OCI-LY7 (cell line): ENCODE measurements at regions not wholly inside any gene's neighbourhood (a gene's known extent, or its start where the extent isn't known, plus 50 kb on each side); places are given as distances from the start of the nearest gene placed in this dataset.

ENCODE experiments used
- CTCF ChIP-seq: fragments of 200-600 bp; sonication (generic); conservative IDR thresholded peaks from 2 replicates; pipeline ENCODE4 v1.5.1; 2014; ENCODE audit warnings: mild to moderate bottlenecking, antibody characterized with exemption, low read length, moderate library complexity, mixed read lengths
- EZH2phosphoT487 ChIP-seq: fragments of 200-600 bp; sonication (generic); IDR thresholded peaks from 2 replicates; pipeline ENCODE4 v1.6.1; 2018; ENCODE audit warnings: low read depth, borderline replicate concordance, mild to moderate bottlenecking, mixed run types, antibody characterized with exemption, low read length, moderate library complexity, mixed read lengths

- no peak for TF ChIP-seq CTCF
- TF ChIP-seq EZH2phosphoT487: no peak
Measured at GRCh38 chr6:145427232-145427631, 308.1 kb downstream of the EPM2A start.
